ENCODE measurements at regions not wholly inside any gene's neighbourhood (a gene's known extent, or its start where the extent isn't known, plus 50 kb on each side); places are given as distances from the start of the nearest gene placed in this dataset.

- no peak for DNase-seq
These were observed 64.8 kb upstream of the LOXL4 start for GRCh38 chr10:98332623-98333269.

GRCh38 chr10:98331885-98332284 is 63.9 kb upstream of the LOXL4 start:
- DNase-seq = peak; percentile 61 to 74 (median 72)

GRCh38 chr10:98330987-98331386 is 63.0 kb upstream of the LOXL4 start:
- DNase-seq = no peak

- no peak for DNase-seq
These were observed 60.6 kb upstream of the LOXL4 start for GRCh38 chr10:98328640-98329039.

GRCh38 chr10:98328163-98328562 is 60.2 kb upstream of the LOXL4 start:
- no peak for DNase-seq

GRCh38 chr10:98326621-98327027 is 58.6 kb upstream of the LOXL4 start:
- DNase-seq = no peak

- DNase-seq = peak; percentile 95 to 97 (median 96)
These were observed 55.5 kb upstream of the LOXL4 start for GRCh38 chr10:98323221-98324164.

GRCh38 chr10:98321186-98321780 is 53.3 kb upstream of the LOXL4 start:
- no peak for DNase-seq

GRCh38 chr10:98320486-98321185 is 52.6 kb upstream of the LOXL4 start:
- DNase-seq = no peak

- no peak for DNase-seq
These were observed 50.9 kb upstream of the LOXL4 start for GRCh38 chr10:98318861-98319260.
